ENCODE measurements at regions not wholly inside any gene's neighbourhood (a gene's known extent, or its start where the extent isn't known, plus 50 kb on each side); places are given as distances from the start of the nearest gene placed in this dataset.
A peak's percentile ranks its signal among the peaks of the same experiment; 100 is the strongest.

DNA sequence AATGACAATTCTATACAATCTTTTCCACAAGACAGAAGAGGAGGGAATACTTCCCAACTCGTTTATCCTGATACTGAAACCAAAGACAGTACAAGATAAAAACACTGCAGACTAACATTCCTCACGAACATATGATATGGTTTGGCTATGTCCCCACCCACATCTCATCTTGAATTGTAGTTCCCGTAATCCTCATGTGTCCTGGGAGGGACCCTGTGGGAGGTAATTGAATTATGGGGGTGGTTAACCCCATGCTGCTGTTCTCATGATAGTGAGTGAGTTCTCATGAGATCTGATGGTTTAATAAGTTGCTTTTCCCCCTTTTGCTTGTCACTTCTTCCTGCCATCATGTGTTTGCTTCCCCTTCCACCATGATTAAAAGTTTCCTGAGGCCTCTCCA is 83.9 kb upstream of the PROK2 start:
- H3K36me3 ChIP-seq: no peaks in the 10 kb centered on the region
- ATAC-seq (no peak), FAIRE-seq (no peak), DNase-seq (no peak)
- H3K4me1 ChIP-seq: no peaks in the 10 kb centered on the region
- peaks cover 0 to 4% (median 0%) of the 10 kb centered on the region in 4 donors for H3K27me3 ChIP-seq
- H3K4me3 ChIP-seq: no peak overlapping the region
- H3K27ac ChIP-seq: no peak overlapping the region
- 53 to 57% methylated on average over 3 of the region's 3 CpGs for WGBS, 2 donors
- no peaks in the 10 kb centered on the region for H3K9me3 ChIP-seq
- intact Hi-C loops (cut with DNase I): no loop called here
- no peak for TF ChIP-seq CTCF (IDR thresholded peaks at IDR 0.05)

DNA sequence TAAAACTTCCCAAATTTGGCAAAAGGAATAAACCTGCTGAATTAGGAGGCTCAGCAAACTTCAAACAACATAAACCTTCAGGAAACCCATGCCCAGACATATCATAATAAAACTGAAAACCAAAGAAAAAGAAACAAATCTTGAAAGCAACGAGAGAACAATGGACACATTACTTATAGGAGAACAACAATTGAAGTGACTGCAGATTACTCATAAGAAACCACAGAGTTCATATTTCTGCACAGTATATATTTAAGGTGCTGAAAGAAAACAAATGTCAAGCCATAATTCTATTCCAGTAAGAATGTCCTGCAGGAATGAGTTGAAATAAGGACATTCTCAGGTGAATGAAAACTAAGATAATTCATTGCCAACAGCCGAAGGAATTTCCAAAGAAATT is 80.8 kb upstream of the PROK2 start:
- ATAC-seq (no peak), FAIRE-seq (no peak), DNase-seq (no peak)
- intact Hi-C loops (cut with DNase I): no loop called here
- H3K27me3 ChIP-seq: peaks cover 0 to 4% (median 0%) of the 10 kb centered on the region in 4 donors
- no peaks in the 10 kb centered on the region for H3K4me1 ChIP-seq
- no peak for TF ChIP-seq CTCF (IDR thresholded peaks at IDR 0.05)
- no peaks in the 10 kb centered on the region for H3K36me3 ChIP-seq
- H3K27ac ChIP-seq: no peak overlapping the region
- H3K9me3 ChIP-seq: no peaks in the 10 kb centered on the region
- no peak overlapping the region for H3K4me3 ChIP-seq
- WGBS, 2 donors: 69 to 75% methylated on average over 2 of the region's 2 CpGs

- 57 to 63% methylated on average over 5 of the region's 5 CpGs for WGBS, 2 donors
- H3K27me3 ChIP-seq: peaks cover 0 to 4% (median 0%) of the 10 kb centered on the region in 4 donors
- no peaks in the 10 kb centered on the region for H3K4me1 ChIP-seq
- no peak for TF ChIP-seq CTCF (IDR thresholded peaks at IDR 0.05)
- no peak for FAIRE-seq
- H3K4me3 ChIP-seq: no peak overlapping the region
- no peak overlapping the region for H3K27ac ChIP-seq
- intact Hi-C loops (cut with DNase I): no loop called here
- H3K36me3 ChIP-seq: no peaks in the 10 kb centered on the region
- no peaks in the 10 kb centered on the region for H3K9me3 ChIP-seq
- DNase-seq: no peak
- no peak for ATAC-seq
These were observed 78.7 kb upstream of the PROK2 start for GRCh38 chr3:71863563-71864190.

GRCh38 chr3:71862371-71863140 is 77.6 kb upstream of the PROK2 start:
- no peak for DNase-seq
- Histone ChIP-seq H3K4me3 (no peak overlapping the region), H3K9me3 (no peaks in the 10 kb centered on the region), H3K4me1 (no peaks in the 10 kb centered on the region), H3K36me3 (no peaks in the 10 kb centered on the region), H3K27me3 (peaks cover 0 to 3% (median 0%) of the 10 kb centered on the region in 4 donors), H3K27ac (no peak overlapping the region)
- FAIRE-seq: no peak
- intact Hi-C loops (cut with DNase I): no loop called here
- 44 to 46% methylated on average over 2 of the region's 2 CpGs for WGBS, 2 donors
- no peak for TF ChIP-seq CTCF (IDR thresholded peaks at IDR 0.05)
- peak in 1 of 4 donors; percentile 48 for ATAC-seq

DNA sequence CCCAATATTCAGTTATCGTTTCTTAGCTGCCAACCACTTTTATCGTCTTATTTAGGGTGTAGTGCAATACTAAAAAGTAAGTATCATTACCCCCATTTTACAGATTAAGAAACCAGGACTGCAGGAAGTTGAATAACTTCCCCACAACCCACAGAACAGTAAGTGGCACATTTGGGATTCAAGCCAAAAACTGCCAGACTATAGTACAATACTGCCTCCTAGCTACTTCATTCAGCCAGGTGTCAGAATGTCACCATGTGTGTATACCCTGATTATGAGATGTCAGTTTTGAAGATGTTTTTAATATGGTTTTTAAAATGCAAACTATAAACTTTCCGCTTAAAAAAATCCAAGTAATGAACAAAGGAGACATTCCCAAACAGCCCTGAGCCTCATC is 74.2 kb upstream of the PROK2 start:
- FAIRE-seq (no peak), DNase-seq (peak in 2 of 6 donors; percentile 7 to 31), ATAC-seq (peak; percentile 70 to 91 (median 90))
- H3K27me3 ChIP-seq: no peaks in the 10 kb centered on the region
- TF ChIP-seq CTCF (IDR thresholded peaks at IDR 0.05): peak in 2 of 4 donors; percentile 6 to 20
- H3K4me1 ChIP-seq: no peaks in the 10 kb centered on the region
- no peak overlapping the region for H3K27ac ChIP-seq
- intact Hi-C loops (cut with DNase I): no loop called here
- 59% methylated on average over 3 of the region's 3 CpGs for WGBS, 2 donors
- no peak overlapping the region for H3K4me3 ChIP-seq
- no peaks in the 10 kb centered on the region for H3K36me3 ChIP-seq
- no peaks in the 10 kb centered on the region for H3K9me3 ChIP-seq
